Aorta (tissue), 5 donors: ENCODE measurements at regions not wholly inside any gene's neighbourhood (a gene's known extent, or its start where the extent isn't known, plus 50 kb on each side); places are given as distances from the start of the nearest gene placed in this dataset.

Experiments used
- ATAC-seq: fragments of 200-7000 bp; cut with Tn5 transposase; one replicate; pipeline ENCODE4 v1.9.1; 2022; ENCODE audit warnings: moderate library complexity; ENCODE audit not compliant: low FRiP score
- DNase-seq, 2 donors: peaks; one replicate each; pipeline ENCODE4 v3.0.0-alpha.2; 2020
- H3K27ac ChIP-seq, 2 donors: one replicate each; pipeline ENCODE4 v1.5.1; 2013; ENCODE audit warnings: low read length in 2 of 2, mild to moderate bottlenecking in 2 of 2, moderate library complexity in 2 of 2, control low read depth in 1 of 2, inconsistent platforms in 1 of 2, low read depth in 1 of 2
- H3K27me3 ChIP-seq, 2 donors: one replicate each; pipeline ENCODE4 v1.6.1; 2013; ENCODE audit warnings: control low read depth in 1 of 2, low read length in 1 of 2, mild to moderate bottlenecking in 1 of 2, moderate library complexity in 1 of 2; ENCODE audit not compliant: insufficient read depth in 2 of 2, control insufficient read depth in 1 of 2
- H3K36me3 ChIP-seq, 2 donors: one replicate each; pipeline ENCODE4 v1.6.1; 2013; ENCODE audit warnings: control low read depth in 1 of 2, low read length in 1 of 2, mild to moderate bottlenecking in 1 of 2; ENCODE audit not compliant: insufficient read depth in 2 of 2, control insufficient read depth in 1 of 2
- H3K4me1 ChIP-seq, 2 donors: one replicate each; pipeline ENCODE4 v1.6.1; 2013; ENCODE audit warnings: low read length in 2 of 2, control low read depth in 1 of 2, mild to moderate bottlenecking in 1 of 2, moderate library complexity in 1 of 2; ENCODE audit not compliant: insufficient read depth in 2 of 2, control insufficient read depth in 1 of 2
- H3K4me3 ChIP-seq, 2 donors: one replicate each; pipeline ENCODE4 v1.5.1; 2013; ENCODE audit warnings: low read length in 2 of 2, control low read depth in 1 of 2, mild to moderate bottlenecking in 1 of 2
- H3K9me3 ChIP-seq: one replicate; pipeline ENCODE4 v1.6.1; 2013; ENCODE audit warnings: mild to moderate bottlenecking, low read length; ENCODE audit not compliant: control insufficient read depth
- WGBS, 2 donors: extraction: QIAGEN DNeasy Blood & Tissue Kit; methylation state at CpG; one replicate each; pipeline ENCODE4 v1.1.7; 2013; 5-methylcytosine and 5-hydroxymethylcytosine counted together
- intact Hi-C, 2 donors: fragments of 100-400 bp; cut with DNase I; formaldehyde crosslinking; loops; one replicate each; pipeline versions ENCODE4 v1.14.2 to v1.15.0; 2022
- donor health status: healthy with polysubstance abuse.
- donor health status: Bipolar disorder and iron deficiency.
- donor health status: DM: no; HTN: no; CAD: no.
- donor health status: DM: no; HTN: no; CAD: no.
- donor health status: DM: yes; HTN: yes; CAD: no.

DNA sequence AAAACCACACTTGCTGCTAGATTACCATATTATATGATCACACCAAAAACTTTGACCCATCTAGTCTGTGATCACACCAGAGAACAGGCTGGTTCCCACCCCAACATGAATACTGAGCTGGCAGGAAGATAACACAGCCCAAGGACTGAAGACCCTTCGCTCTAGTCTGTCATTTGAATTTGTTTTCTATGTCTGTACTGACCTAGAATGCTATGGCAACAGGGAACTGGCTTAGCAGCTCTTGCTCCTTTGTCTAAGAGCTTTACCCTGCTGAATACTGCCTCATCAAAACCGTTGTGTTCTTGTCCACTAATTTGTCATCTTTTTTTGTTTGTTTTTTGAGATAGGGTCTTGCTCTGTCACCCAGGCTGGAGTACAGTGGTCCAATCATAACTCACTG lies 420.4 kb downstream of the AASDHPPT start:
- ATAC-seq, result no peak
- no peaks in the 10 kb centered on the region for H3K36me3 ChIP-seq
- no peak overlapping the region for H3K27ac ChIP-seq
- no peak for DNase-seq
- no peak overlapping the region for H3K4me3 ChIP-seq
- 75 to 81% methylated on average over 2 of the region's 2 CpGs for WGBS, 2 donors
- intact Hi-C loops, result no loop called here
- H3K27me3 ChIP-seq, result no peaks in the 10 kb centered on the region
- no peaks in the 10 kb centered on the region for H3K9me3 ChIP-seq
- H3K4me1 ChIP-seq, result no peaks in the 10 kb centered on the region

DNA sequence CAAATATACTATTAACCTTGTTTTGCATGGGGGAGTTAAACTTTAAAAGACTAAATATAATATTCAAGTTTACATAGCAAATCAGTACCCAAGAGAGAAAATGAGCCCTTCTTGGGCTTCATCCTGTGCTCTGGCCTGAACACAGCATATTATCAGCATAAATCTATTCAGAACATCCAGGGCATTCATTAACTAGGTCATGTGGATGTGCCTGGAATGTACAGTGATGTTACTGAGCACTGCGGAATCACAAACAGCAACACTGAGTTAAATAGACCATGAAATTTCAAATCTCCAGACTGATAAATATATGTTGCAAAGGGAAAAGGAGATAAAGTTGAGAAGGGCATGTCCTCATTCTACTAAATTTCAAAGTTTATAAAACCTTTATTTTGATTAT lies 426.4 kb downstream of the AASDHPPT start:
- Histone ChIP-seq H3K27me3 (no peaks in the 10 kb centered on the region), H3K4me3 (no peak overlapping the region), H3K4me1 (no peaks in the 10 kb centered on the region), H3K27ac (no peak overlapping the region), H3K9me3 (peaks cover 2% of the 10 kb centered on the region), H3K36me3 (no peaks in the 10 kb centered on the region)
- DNase-seq, result no peak
- no peak for ATAC-seq
- 48 to 57% methylated on average over 1 of the region's 1 CpG for WGBS, 2 donors
- intact Hi-C loops, result no loop called here

DNA sequence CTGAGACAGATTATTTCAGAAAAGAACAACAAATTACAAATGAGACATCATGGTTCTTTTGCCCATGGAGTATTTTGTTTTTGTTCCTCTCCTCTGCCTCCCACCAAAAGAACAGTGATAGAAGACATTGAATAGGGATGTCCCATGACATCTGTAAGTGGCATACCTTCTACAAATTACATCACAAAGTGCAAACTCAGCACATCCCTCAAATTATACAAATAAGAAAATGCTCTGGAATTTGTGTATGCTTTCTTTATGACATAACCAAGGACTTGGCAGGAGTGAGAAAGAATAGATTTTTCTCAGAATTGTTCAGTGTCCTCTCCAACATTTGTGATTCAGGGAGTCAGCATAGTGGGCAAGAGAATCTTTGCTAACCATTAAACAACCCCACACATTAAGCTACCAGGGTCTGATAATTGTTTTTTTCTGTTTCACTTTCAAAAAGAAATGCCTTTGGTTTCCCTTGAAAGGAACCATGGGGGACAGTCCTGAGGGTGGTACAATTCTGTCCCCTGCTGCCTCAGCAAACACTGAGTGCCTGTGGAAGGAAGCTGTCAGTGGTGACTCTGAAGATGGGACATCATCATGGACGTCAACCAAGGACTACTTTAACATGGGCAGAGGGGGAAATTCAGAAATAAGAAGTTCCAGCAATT lies 430.3 kb downstream of the AASDHPPT start:
- no peak for DNase-seq
- no peak overlapping the region for H3K27ac ChIP-seq
- WGBS, 2 donors, result 50 to 59% methylated on average over 1 of the region's 1 CpG
- intact Hi-C loops, result no loop called here
- H3K4me1 ChIP-seq, result no peaks in the 10 kb centered on the region
- no peak overlapping the region for H3K4me3 ChIP-seq
- peaks cover 2% of the 10 kb centered on the region for H3K9me3 ChIP-seq
- ATAC-seq, result no peak
- no peaks in the 10 kb centered on the region for H3K27me3 ChIP-seq
- no peaks in the 10 kb centered on the region for H3K36me3 ChIP-seq

DNA sequence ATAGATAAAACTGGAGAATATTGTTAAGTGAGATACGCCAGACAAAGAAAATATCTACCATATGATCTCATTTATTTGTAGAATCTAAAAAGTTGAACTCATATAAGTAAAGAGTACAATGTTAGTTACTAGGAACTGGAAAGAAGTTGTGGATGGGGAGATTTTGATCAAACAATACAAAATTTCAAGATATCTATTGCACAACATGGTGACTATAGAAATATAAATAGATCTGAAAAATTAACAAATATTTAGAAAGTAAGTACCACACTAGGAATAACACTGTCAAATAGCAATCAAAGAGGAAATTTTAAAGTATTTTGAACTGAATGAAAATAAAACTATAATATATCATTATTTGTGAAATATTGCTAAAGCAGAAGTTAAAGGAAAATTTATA lies 437.2 kb downstream of the AASDHPPT start:
- H3K27ac ChIP-seq, result no peak overlapping the region
- H3K4me3 ChIP-seq, result no peak overlapping the region
- intact Hi-C loops, result no loop called here
- no peaks in the 10 kb centered on the region for H3K27me3 ChIP-seq
- DNase-seq (no peak), ATAC-seq (no peak)
- no peaks in the 10 kb centered on the region for H3K36me3 ChIP-seq
- 92 to 96% methylated on average over 1 of the region's 1 CpG for WGBS, 2 donors
- no peaks in the 10 kb centered on the region for H3K9me3 ChIP-seq
- no peaks in the 10 kb centered on the region for H3K4me1 ChIP-seq

DNA sequence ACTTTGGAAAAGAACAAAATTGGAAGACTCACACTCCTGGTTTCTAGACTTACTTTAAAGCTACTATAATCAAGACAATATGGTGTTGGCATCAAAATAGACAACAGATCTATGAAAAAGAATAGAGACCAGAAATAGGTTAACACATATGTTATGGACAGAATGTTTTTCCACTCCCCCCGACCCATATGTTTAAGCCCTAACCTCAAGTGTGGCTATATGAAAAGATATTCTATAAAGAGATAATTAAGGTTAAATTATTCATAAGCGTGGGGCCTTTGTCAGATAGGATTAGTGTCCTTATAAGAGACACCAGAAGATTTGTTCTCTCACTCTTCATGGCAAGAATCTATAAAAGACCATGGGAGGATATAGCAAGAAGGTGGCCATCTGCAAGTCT lies 440.0 kb downstream of the AASDHPPT start:
- ATAC-seq, result no peak
- intact Hi-C loops, result no loop called here

DNA sequence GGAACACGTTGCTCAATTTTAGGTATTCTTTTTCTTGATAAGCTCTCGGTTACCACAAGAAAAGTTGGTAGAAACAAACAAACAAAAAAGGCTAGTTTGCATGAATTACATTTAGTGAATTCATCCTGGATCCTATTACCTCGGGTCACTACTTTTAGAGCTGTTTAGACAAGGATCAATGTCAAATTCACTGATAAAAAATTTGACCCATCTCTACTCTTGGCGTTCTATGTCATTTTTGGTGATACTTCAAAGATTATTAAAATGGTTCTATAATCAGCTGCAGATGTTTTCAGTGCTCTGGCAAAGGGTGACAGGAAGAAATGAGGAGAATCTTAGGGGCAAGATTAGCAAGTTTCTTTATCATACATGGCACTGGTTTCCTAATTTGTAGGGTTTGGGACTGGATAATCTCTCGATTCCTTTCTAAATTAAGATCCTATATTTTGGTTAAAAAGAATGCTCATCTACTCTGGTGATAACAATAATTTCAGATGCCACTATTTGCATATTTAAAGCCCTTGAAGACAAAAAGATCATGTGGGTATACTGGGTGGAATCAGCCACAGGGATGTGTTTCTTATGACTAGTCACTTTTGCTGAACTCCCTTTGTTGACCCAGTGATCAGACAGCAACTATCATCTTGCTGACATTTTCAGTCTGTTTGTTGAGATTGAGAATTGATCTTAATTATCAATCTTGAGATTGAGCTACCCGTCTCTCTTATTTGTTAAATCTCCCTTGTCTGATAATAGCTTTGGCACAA lies 442.9 kb downstream of the AASDHPPT start:
- Histone ChIP-seq H3K4me1 (no peaks in the 10 kb centered on the region), H3K9me3 (no peaks in the 10 kb centered on the region), H3K27ac (no peak overlapping the region), H3K36me3 (no peaks in the 10 kb centered on the region), H3K4me3 (no peak overlapping the region), H3K27me3 (no peaks in the 10 kb centered on the region)
- 75 to 77% methylated on average over 6 of the region's 6 CpGs for WGBS, 2 donors
- intact Hi-C loops, result no loop called here
- ATAC-seq, result no peak
- no peak for DNase-seq

More for the DNA sequence above, 440.0 kb downstream of the AASDHPPT start:
- DNase-seq, result no peak
- Histone ChIP-seq H3K36me3 (no peaks in the 10 kb centered on the region), H3K9me3 (no peaks in the 10 kb centered on the region), H3K27me3 (no peaks in the 10 kb centered on the region), H3K4me3 (no peak overlapping the region), H3K27ac (no peak overlapping the region), H3K4me1 (no peaks in the 10 kb centered on the region)
- 95 to 96% methylated on average over 2 of the region's 2 CpGs for whole genome bisulfite sequencing, 2 donors

DNA sequence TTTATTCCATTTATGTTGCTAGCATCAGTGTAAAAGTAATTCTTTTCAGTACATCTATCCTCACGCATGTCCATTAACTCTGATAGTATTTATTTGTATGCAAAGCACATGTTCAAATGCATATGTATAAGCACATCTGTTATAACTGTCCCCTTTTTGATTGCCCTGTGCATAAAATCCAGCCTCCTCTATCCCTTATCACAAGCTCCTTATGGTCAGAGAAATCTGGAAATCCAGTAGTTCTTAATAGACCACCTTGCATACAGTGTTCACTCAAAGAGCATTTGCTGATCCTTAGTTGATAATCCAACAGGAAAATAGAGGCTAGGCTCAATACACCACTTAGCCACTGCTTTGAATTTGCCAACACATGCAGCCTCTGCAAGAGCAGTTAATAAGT lies 443.5 kb downstream of the AASDHPPT start:
- Histone ChIP-seq H3K9me3 (no peaks in the 10 kb centered on the region), H3K36me3 (no peaks in the 10 kb centered on the region), H3K27me3 (no peaks in the 10 kb centered on the region), H3K4me3 (no peak overlapping the region), H3K4me1 (no peaks in the 10 kb centered on the region), H3K27ac (no peak overlapping the region)
- WGBS, 2 donors, result 83 to 94% methylated on average over 1 of the region's 1 CpG
- DNase-seq (no peak), ATAC-seq (no peak)
- intact Hi-C loops, result no loop called here

DNA sequence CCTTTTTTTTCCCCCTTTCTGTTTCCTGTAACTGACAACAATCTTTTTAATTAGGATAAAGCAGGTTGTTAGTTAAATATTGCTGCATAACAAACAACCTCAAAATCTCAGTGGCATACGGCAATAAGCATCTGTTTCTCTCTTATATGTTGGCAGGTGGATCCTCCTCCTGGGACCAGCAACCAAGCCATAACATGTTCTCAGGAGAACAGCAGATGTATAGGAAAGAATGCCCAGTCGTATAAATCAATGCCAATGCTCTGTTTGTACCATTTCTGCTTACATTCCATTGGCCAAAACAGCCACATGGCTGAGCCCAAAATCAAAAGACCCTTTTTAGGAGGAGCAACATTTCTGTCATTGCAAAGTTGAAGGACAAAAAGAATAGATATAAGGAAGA lies 445.7 kb downstream of the AASDHPPT start:
- WGBS, 2 donors, result 64 to 82% methylated on average over 2 of the region's 2 CpGs
- Histone ChIP-seq H3K9me3 (peaks cover 1% of the 10 kb centered on the region), H3K4me1 (no peaks in the 10 kb centered on the region), H3K27ac (no peak overlapping the region), H3K36me3 (no peaks in the 10 kb centered on the region), H3K4me3 (no peak overlapping the region), H3K27me3 (peaks cover 0 to 3% of the 10 kb centered on the region in 2 donors)
- intact Hi-C loops, result no loop called here
- no peak for ATAC-seq
- DNase-seq, result no peak

DNA sequence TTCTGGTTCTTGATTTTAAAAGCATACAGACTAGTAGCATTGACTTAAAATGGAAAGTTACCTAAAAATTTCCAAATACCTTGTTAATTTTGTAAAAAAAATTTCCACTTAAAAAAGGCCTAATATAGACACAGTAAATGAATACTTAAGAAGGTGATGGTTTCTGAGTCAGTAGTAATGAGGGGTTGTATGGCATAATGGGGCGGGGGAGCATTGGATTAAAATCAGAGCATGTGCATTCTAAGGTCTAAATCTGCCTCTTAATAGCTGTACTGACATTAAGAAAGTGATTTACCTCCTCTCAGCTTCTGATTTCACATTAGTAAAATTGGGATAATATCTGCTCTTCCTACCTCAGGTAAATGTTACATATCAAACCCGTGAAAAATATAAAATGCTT lies 446.5 kb downstream of the AASDHPPT start:
- DNase-seq (no peak), ATAC-seq (no peak)
- H3K36me3 ChIP-seq, result no peaks in the 10 kb centered on the region
- 89 to 93% methylated on average over 2 of the region's 2 CpGs for WGBS, 2 donors
- peaks cover 0 to 3% of the 10 kb centered on the region in 2 donors for H3K27me3 ChIP-seq
- H3K27ac ChIP-seq, result no peak overlapping the region
- intact Hi-C loops, result no loop called here
- peaks cover 4% of the 10 kb centered on the region for H3K9me3 ChIP-seq
- H3K4me1 ChIP-seq, result no peaks in the 10 kb centered on the region
- no peak overlapping the region for H3K4me3 ChIP-seq
